ENCODE measurements at regions not wholly inside any gene's neighbourhood (a gene's known extent, or its start where the extent isn't known, plus 50 kb on each side); places are given as distances from the start of the nearest gene placed in this dataset.

GRCh38 chr14:39716987-39717570 lies 284.8 kb upstream of the FBXO33 start:
- ChIA-PET RAD21 (ENCODE audit: low non-redundant PET in 1 of 2, low total read pairs in 2 of 2, uncharacterized antibody in 2 of 2, unreplicated experiment in 2 of 2) (no interaction called here), POLR2A (no interaction called here), CTCF (no interaction called here)
- BruUV-seq (replicated peaks) = no TSS peak
- Histone ChIP-seq H4K20me1 (ENCODE audit: insufficient read depth) (no peaks in the 10 kb centered on the region), H3K9ac (ENCODE audit: low read length) (no peak overlapping the region), H3K4me2 (ENCODE audit: low read length) (no peak overlapping the region), H3K4me1 (ENCODE audit: control insufficient read depth in 1 of 2, insufficient read depth in 2 of 2, low read length in 2 of 2) (no peaks in the 10 kb centered on the region), H3K36me3 (ENCODE audit: control insufficient read depth in 1 of 2, insufficient read depth in 2 of 2, low read length in 2 of 2) (no peaks in the 10 kb centered on the region), H3K4me3 (replicated peaks in 1 of 2; ENCODE audit: low read depth in 1 of 2, low read length in 2 of 2) (no peak overlapping the region), H3K27ac (ENCODE audit: low read depth, low read length) (no peak overlapping the region), H2AFZ (ENCODE audit: low read depth, low read length, poor library complexity, severe bottlenecking) (no peak overlapping the region), H3K27me3 (ENCODE audit: insufficient read depth, low read length) (no peaks in the 10 kb centered on the region), H3K9me3 (ENCODE audit: control insufficient read depth in 1 of 2, insufficient read depth in 1 of 2, low read depth in 1 of 2, low read length in 2 of 2) (no peaks in the 10 kb centered on the region), H3K79me2 (ENCODE audit: insufficient read depth, low read length) (no peaks in the 10 kb centered on the region), H3K9me2 (ENCODE audit: insufficient read depth) (no peaks in the 10 kb centered on the region)
- TF ChIP-seq EGR1 (IDR thresholded peaks at IDR 0.05; ENCODE audit: low read depth) (no peak), YY1 (IDR thresholded peaks at IDR 0.05; ENCODE audit: extremely low read depth, insufficient replicate concordance, low read depth, low read length) (no peak), SP1 (IDR thresholded peaks at IDR 0.05; ENCODE audit: low read depth) (no peak), ELF1 (IDR thresholded peaks at IDR 0.05; ENCODE audit: borderline replicate concordance, low read depth) (no peak), SRF (IDR thresholded peaks at IDR 0.05; ENCODE audit: low read depth) (no peak), EZH2phosphoT487 (IDR thresholded peaks at IDR 0.05; ENCODE audit: borderline replicate concordance) (no peak), CEBPB (IDR thresholded peaks at IDR 0.05; ENCODE audit: low read depth) (no peak), ZBTB33 (IDR thresholded peaks at IDR 0.05; ENCODE audit: extremely low read depth, insufficient replicate concordance, low read length) (no peak), CTCF (IDR thresholded peaks at IDR 0.05 in 2 of 3, conservative IDR thresholded peaks at IDR 0.05 in 1 of 3; ENCODE audit: borderline replicate concordance in 1 of 3, insufficient read depth in 1 of 3, low read depth in 2 of 3, low read length in 2 of 3) (no peak), CBX3 (IDR thresholded peaks at IDR 0.05; ENCODE audit: low read depth) (no peak), REST (IDR thresholded peaks at IDR 0.05; ENCODE audit: low read depth) (no peak), SIN3A (IDR thresholded peaks at IDR 0.05; ENCODE audit: low read depth) (no peak), JUND (IDR thresholded peaks at IDR 0.05) (no peak), EZH2 (IDR thresholded peaks at IDR 0.05) (no peak), ZNF274 (IDR thresholded peaks at IDR 0.05; ENCODE audit: low read depth, low read length) (no peak), POLR2A (IDR thresholded peaks at IDR 0.05; ENCODE audit: borderline replicate concordance, extremely low read depth, insufficient read depth, insufficient read length) (no peak), MAX (IDR thresholded peaks at IDR 0.05) (no peak), ZFX (IDR thresholded peaks at IDR 0.05) (no peak), ATF3 (IDR thresholded peaks at IDR 0.05) (no peak)
- DNase-seq (ENCODE audit: low read depth, low spot score) (no peak), ATAC-seq (no peak)
- intact Hi-C loops (cut with micrococcal nuclease) = no loop called here
